Osteoblast (primary cell): ENCODE measurements at regions not wholly inside any gene's neighbourhood (a gene's known extent, or its start where the extent isn't known, plus 50 kb on each side); places are given as distances from the start of the nearest gene placed in this dataset.
A peak's percentile ranks its signal among the peaks of the same experiment; 100 is the strongest.

Source experiments
- DNase-seq: peaks from one replicate; pipeline ENCODE4 v3.0.0; 2011; ENCODE audit warnings: low spot score, mixed read lengths; ENCODE audit not compliant: insufficient read length; ENCODE audit errors: missing footprints
- H2AFZ ChIP-seq: 2 replicates; pipeline ENCODE4 v1.6.0; 2011; ENCODE audit warnings: mild to moderate bottlenecking, low read length
- H3K27ac ChIP-seq: 2 replicates; pipeline ENCODE4 v1.5.1; 2011; ENCODE audit warnings: mild to moderate bottlenecking, low read depth, low read length, moderate library complexity
- H3K27me3 ChIP-seq: 2 replicates; pipeline ENCODE4 v1.6.0; 2012; ENCODE audit warnings: mild to moderate bottlenecking, control low read depth, inconsistent platforms, low read length, moderate library complexity; ENCODE audit not compliant: insufficient read depth
- H3K36me3 ChIP-seq: 2 replicates; pipeline ENCODE4 v1.5.1; 2011; ENCODE audit warnings: mild to moderate bottlenecking, low read length, control low read depth, moderate library complexity; ENCODE audit not compliant: insufficient read depth
- H3K4me1 ChIP-seq: 2 replicates; pipeline ENCODE4 v1.5.1; 2011; ENCODE audit warnings: mild to moderate bottlenecking, low read length, control low read depth, moderate library complexity; ENCODE audit not compliant: insufficient read depth
- H3K4me2 ChIP-seq: 2 replicates; pipeline ENCODE4 v1.6.0; 2011; ENCODE audit warnings: mild to moderate bottlenecking, low read length; ENCODE audit not compliant: insufficient read depth
- H3K4me3 ChIP-seq: fragments of 200-600 bp; sonication (generic); 3 replicates; pipeline ENCODE4 v1.5.1; 2012; ENCODE audit warnings: mild to moderate bottlenecking, low read length, inconsistent platforms; ENCODE audit not compliant: insufficient read depth
- H3K79me2 ChIP-seq: 2 replicates; pipeline ENCODE4 v1.6.0; 2012; ENCODE audit warnings: mild to moderate bottlenecking, low read length, control low read depth, inconsistent platforms; ENCODE audit not compliant: insufficient read depth
- H3K9me3 ChIP-seq: 2 replicates; pipeline ENCODE4 v1.5.1; 2011; ENCODE audit warnings: low read depth, low read length, control low read depth
- H4K20me1 ChIP-seq: 2 replicates; pipeline ENCODE4 v1.6.0; 2012; ENCODE audit warnings: mild to moderate bottlenecking, low read length, control low read depth; ENCODE audit not compliant: insufficient read depth
- TF ChIP-seq, protein P1 (sequence below): IDR thresholded peaks from 2 replicates; pipeline ENCODE4 v1.5.1; 2011; ENCODE audit warnings: mild to moderate bottlenecking, low read depth, low read length, moderate library complexity; ENCODE audit errors: extremely low read depth

DNA sequence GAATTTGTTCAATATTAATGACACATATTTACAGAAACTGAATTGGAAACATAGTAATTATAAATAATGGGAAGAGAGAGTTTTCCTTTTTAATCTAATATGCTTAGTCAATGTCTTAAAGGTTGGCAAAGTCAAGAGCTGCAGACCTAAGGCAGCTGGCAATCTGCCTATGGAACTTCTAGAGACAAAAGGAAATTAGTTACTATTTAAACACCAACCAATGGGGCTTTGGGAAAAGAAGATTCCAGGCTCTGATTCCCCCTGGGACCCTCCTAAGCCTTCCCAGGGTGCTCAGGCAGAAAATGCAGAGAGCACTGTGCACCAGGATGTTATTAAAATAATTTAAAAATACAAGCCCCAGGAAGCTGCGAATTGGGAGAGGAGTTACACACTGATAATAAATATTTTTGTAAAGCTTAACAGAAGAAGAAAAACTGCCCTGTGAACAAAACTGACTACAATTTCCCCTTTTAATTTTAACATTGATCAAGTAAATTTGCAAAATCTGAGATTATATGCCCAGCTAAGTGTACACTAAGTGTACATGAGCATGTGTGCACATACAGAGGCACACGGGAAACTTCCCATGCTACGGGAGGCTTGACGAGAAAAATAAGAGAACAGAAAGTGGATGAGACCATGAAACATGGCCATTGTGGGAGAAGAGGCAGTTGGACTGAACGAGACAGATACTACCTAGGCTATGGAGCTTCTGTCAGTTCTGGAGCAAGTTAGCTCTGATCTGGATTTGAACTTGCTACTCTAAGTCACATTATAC is 77.4 kb upstream of the ADAMTS16 start:
- no peak overlapping the region for H3K4me3 ChIP-seq
- TF ChIP-seq, protein P1, sequence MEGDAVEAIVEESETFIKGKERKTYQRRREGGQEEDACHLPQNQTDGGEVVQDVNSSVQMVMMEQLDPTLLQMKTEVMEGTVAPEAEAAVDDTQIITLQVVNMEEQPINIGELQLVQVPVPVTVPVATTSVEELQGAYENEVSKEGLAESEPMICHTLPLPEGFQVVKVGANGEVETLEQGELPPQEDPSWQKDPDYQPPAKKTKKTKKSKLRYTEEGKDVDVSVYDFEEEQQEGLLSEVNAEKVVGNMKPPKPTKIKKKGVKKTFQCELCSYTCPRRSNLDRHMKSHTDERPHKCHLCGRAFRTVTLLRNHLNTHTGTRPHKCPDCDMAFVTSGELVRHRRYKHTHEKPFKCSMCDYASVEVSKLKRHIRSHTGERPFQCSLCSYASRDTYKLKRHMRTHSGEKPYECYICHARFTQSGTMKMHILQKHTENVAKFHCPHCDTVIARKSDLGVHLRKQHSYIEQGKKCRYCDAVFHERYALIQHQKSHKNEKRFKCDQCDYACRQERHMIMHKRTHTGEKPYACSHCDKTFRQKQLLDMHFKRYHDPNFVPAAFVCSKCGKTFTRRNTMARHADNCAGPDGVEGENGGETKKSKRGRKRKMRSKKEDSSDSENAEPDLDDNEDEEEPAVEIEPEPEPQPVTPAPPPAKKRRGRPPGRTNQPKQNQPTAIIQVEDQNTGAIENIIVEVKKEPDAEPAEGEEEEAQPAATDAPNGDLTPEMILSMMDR, result no peak
- H3K79me2 ChIP-seq, result no peaks in the 10 kb centered on the region
- H3K4me1 ChIP-seq, result no peaks in the 10 kb centered on the region
- no peak overlapping the region for H3K4me2 ChIP-seq
- no peak overlapping the region for H3K27ac ChIP-seq
- H4K20me1 ChIP-seq, result no peaks in the 10 kb centered on the region
- no peak overlapping the region for H2AFZ ChIP-seq
- no peaks in the 10 kb centered on the region for H3K9me3 ChIP-seq
- H3K36me3 ChIP-seq, result no peaks in the 10 kb centered on the region
- DNase-seq, result no peak
- peaks cover 2% of the 10 kb centered on the region for H3K27me3 ChIP-seq

DNA sequence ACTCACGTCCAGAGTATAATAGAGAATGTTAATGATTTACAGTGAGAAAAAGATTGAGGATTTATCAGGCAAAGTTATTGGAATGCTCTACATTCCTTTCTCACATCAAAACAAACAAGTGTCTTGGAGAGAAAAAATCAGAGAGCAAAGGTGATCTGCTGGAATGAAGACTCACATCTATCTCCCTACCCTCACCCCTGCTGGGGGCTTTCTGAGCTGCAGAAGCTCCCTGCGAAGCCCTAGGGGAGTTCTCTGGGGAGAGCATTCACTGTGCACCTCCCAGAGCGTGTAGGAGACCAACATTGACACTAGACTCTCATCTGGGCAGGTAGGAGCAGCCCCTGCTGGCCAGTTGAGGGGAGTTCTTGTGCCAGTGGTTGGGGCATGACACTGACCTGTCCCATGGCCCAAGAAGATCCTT is 76.6 kb upstream of the ADAMTS16 start:
- Histone ChIP-seq H2AFZ (no peak overlapping the region), H3K4me1 (no peaks in the 10 kb centered on the region), H4K20me1 (no peaks in the 10 kb centered on the region), H3K36me3 (no peaks in the 10 kb centered on the region), H3K4me3 (no peak overlapping the region), H3K27ac (no peak overlapping the region), H3K79me2 (no peaks in the 10 kb centered on the region), H3K27me3 (peaks cover 2% of the 10 kb centered on the region), H3K4me2 (no peak overlapping the region), H3K9me3 (no peaks in the 10 kb centered on the region)
- no peak for DNase-seq
- TF ChIP-seq, protein P1, result peak; percentile 32

DNA sequence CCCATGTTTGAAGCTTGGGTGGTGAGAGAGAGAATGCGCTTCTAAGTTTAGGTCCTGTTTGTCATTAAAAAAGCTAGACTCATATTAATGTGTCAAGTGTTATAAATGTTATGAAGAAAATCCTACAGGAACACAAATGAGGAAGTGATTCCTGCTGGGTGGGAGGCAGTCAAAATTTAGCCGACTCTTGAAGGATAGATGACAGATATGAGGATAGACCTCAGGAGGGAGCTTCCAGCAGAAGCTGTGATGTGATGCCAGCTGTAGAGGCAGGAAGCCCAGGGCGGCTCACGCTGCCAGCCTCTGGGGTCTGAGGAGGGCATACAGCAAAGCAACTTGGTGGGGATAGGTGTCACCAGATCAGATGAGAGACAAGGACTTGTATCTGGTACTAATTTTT is 74.7 kb upstream of the ADAMTS16 start:
- H2AFZ ChIP-seq, result no peak overlapping the region
- H3K27ac ChIP-seq, result no peak overlapping the region
- no peak for DNase-seq
- H3K4me1 ChIP-seq, result no peaks in the 10 kb centered on the region
- no peaks in the 10 kb centered on the region for H3K36me3 ChIP-seq
- peaks cover 2% of the 10 kb centered on the region for H3K27me3 ChIP-seq
- TF ChIP-seq, protein P1, result no peak
- no peaks in the 10 kb centered on the region for H4K20me1 ChIP-seq
- H3K4me2 ChIP-seq, result no peak overlapping the region
- H3K4me3 ChIP-seq, result no peak overlapping the region
- no peaks in the 10 kb centered on the region for H3K79me2 ChIP-seq
- no peaks in the 10 kb centered on the region for H3K9me3 ChIP-seq

DNA sequence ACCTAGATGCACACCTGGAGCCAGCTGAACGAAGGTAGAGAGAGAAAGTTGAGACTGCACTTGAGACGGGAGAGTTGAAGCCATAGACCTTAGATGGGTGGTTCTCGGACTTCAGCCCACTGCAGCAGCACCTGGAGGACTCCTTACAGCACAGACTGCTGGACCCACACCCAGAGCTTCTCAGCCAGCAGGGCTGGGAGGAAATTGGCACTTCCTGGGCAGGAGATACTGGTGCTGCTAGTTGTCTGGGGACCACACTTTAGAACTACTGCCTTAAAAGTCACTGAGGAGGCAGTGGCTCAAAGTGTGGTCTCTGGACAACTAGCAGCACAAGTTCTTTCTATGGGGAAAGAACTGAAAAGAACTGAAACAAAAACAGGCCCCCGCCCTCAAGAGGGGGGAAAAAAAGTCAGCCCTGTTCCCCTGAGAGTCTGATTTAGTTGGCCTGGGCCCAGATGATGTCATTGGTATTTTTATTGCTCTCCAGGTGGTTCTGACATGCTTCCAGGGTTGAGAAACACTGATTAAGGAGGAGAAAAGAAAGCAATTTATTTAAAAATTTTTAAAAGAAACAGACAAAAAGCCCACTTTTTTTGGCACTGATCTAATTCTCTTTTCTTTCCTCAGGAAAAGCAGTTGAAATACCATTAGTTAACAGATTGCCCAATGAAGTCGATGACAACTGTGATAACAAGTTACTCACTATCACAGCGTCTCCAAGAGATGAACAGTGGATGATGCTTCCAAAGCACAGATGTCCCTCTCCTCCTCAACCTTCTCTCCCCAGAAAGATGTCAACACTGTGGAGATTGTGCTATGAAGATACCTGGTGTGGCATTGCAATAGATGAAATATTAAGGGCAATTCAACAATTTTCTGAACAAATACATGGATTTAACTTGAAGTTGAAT is 73.6 kb upstream of the ADAMTS16 start:
- no peaks in the 10 kb centered on the region for H3K9me3 ChIP-seq
- no peaks in the 10 kb centered on the region for H3K36me3 ChIP-seq
- H3K79me2 ChIP-seq, result no peaks in the 10 kb centered on the region
- H3K4me2 ChIP-seq, result no peak overlapping the region
- no peak overlapping the region for H3K4me3 ChIP-seq
- TF ChIP-seq, protein P1, result no peak
- H3K4me1 ChIP-seq, result no peaks in the 10 kb centered on the region
- H4K20me1 ChIP-seq, result no peaks in the 10 kb centered on the region
- no peaks in the 10 kb centered on the region for H3K27me3 ChIP-seq
- H2AFZ ChIP-seq, result no peak overlapping the region
- H3K27ac ChIP-seq, result no peak overlapping the region
- no peak for DNase-seq
